ENCODE measurements at regions not wholly inside any gene's neighbourhood (a gene's known extent, or its start where the extent isn't known, plus 50 kb on each side); places are given as distances from the start of the nearest gene placed in this dataset.
"Not testable (repeated sequence)": the region's sequence is repeated elsewhere in the genome, so short reads cannot be mapped to it uniquely, and the experiment has no call there.

GRCh38 chr3:170651260-170651845, 65.5 kb upstream of the SLC7A14 start:
- ChIA-PET CTCF (no interaction called here), POLR2A (no interaction called here)
- DNase-seq, result no peak
- no peak overlapping the region for H3K27ac ChIP-seq (ENCODE audit: low read depth, low read length)
- H3K36me3 Mint-ChIP-seq, result no peaks in the 10 kb centered on the region
- H3K27ac Mint-ChIP-seq, result no peak overlapping the region
- H3K4me1 Mint-ChIP-seq, result no peaks in the 10 kb centered on the region
- no peak overlapping the region for H3K4me3 Mint-ChIP-seq
- H3K27me3 Mint-ChIP-seq, result peaks cover 3 to 28% of the 10 kb centered on the region in 2 donors
- no peaks in the 10 kb centered on the region for H3K4me1 ChIP-seq (ENCODE audit: insufficient read depth, low read length)
- no peaks in the 10 kb centered on the region for H3K27me3 ChIP-seq (ENCODE audit: insufficient read depth, low read length, poor library complexity, severe bottlenecking)
- H3K36me3 ChIP-seq (ENCODE audit: insufficient read depth, low read length), result no peaks in the 10 kb centered on the region
- no peaks in the 10 kb centered on the region for H3K9me3 ChIP-seq (ENCODE audit: low read length)
- peaks cover 0 to 2% (median 0%) of the 10 kb centered on the region in 5 donors for H3K9me3 Mint-ChIP-seq
- no peak overlapping the region for H3K4me3 ChIP-seq (ENCODE audit: low read length)

GRCh38 chr3:170650557-170650956, 64.7 kb upstream of the SLC7A14 start:
- H3K27me3 Mint-ChIP-seq, result peaks cover 3 to 28% of the 10 kb centered on the region in 2 donors
- H3K27ac ChIP-seq (ENCODE audit: low read depth, low read length); H3K4me1 Mint-ChIP-seq; H3K9me3 Mint-ChIP-seq; H3K4me1 ChIP-seq (ENCODE audit: insufficient read depth, low read length); CTCF ChIA-PET; H3K4me3 Mint-ChIP-seq; DNase-seq; H3K27me3 ChIP-seq (ENCODE audit: insufficient read depth, low read length, poor library complexity, severe bottlenecking); POLR2A ChIA-PET; H3K9me3 ChIP-seq (ENCODE audit: low read length); H3K36me3 ChIP-seq (ENCODE audit: insufficient read depth, low read length); H3K4me3 ChIP-seq (ENCODE audit: low read length); H3K27ac Mint-ChIP-seq; H3K36me3 Mint-ChIP-seq: not testable (repeated sequence)

- Histone ChIP-seq H3K27ac (ENCODE audit: low read depth, low read length) (no peak overlapping the region), H3K27me3 (ENCODE audit: insufficient read depth, low read length, poor library complexity, severe bottlenecking) (no peaks in the 10 kb centered on the region), H3K4me1 (ENCODE audit: insufficient read depth, low read length) (no peaks in the 10 kb centered on the region), H3K36me3 (ENCODE audit: insufficient read depth, low read length) (no peaks in the 10 kb centered on the region), H3K4me3 (ENCODE audit: low read length) (no peak overlapping the region), H3K9me3 (ENCODE audit: low read length) (no peaks in the 10 kb centered on the region)
- no peak overlapping the region for H3K27ac Mint-ChIP-seq
- H3K4me3 Mint-ChIP-seq, result no peak overlapping the region
- H3K4me1 Mint-ChIP-seq, result no peaks in the 10 kb centered on the region
- peaks cover 2 to 3% of the 10 kb centered on the region in 2 donors for H3K27me3 Mint-ChIP-seq
- CTCF ChIA-PET, result no interaction called here
- no peak for DNase-seq
- H3K9me3 Mint-ChIP-seq, result peaks cover 0 to 3% (median 2%) of the 10 kb centered on the region in 5 donors
- POLR2A ChIA-PET, result no interaction called here
- H3K36me3 Mint-ChIP-seq, result no peaks in the 10 kb centered on the region
Observed at GRCh38 chr3:170644711-170645110, 58.8 kb upstream of the SLC7A14 start.

GRCh38 chr3:170643831-170644230, 58.0 kb upstream of the SLC7A14 start:
- DNase-seq, result no peak
- Histone ChIP-seq H3K27me3 (ENCODE audit: insufficient read depth, low read length, poor library complexity, severe bottlenecking) (no peaks in the 10 kb centered on the region), H3K4me1 (ENCODE audit: insufficient read depth, low read length) (no peaks in the 10 kb centered on the region), H3K9me3 (ENCODE audit: low read length) (no peaks in the 10 kb centered on the region), H3K4me3 (ENCODE audit: low read length) (no peak overlapping the region), H3K27ac (ENCODE audit: low read depth, low read length) (no peak overlapping the region), H3K36me3 (ENCODE audit: insufficient read depth, low read length) (no peaks in the 10 kb centered on the region)
- no peaks in the 10 kb centered on the region for H3K4me1 Mint-ChIP-seq
- peaks cover 0 to 3% of the 10 kb centered on the region in 2 donors for H3K27me3 Mint-ChIP-seq
- peaks cover 0 to 3% (median 0%) of the 10 kb centered on the region in 5 donors for H3K9me3 Mint-ChIP-seq
- POLR2A ChIA-PET, result no interaction called here
- H3K27ac Mint-ChIP-seq, result no peak overlapping the region
- no peak overlapping the region for H3K4me3 Mint-ChIP-seq
- CTCF ChIA-PET, result no interaction called here
- no peaks in the 10 kb centered on the region for H3K36me3 Mint-ChIP-seq

- CTCF ChIA-PET, result no interaction called here
Observed at GRCh38 chr3:170642882-170643601, 57.2 kb upstream of the SLC7A14 start.

GRCh38 chr3:170641510-170642236, 55.8 kb upstream of the SLC7A14 start:
- Mint-ChIP-seq H3K27ac (no peak overlapping the region), H3K36me3 (no peaks in the 10 kb centered on the region), H3K4me1 (no peaks in the 10 kb centered on the region), H3K4me3 (no peak overlapping the region), H3K27me3 (peaks cover 0 to 7% of the 10 kb centered on the region in 2 donors), H3K9me3 (peaks cover 0 to 3% (median 0%) of the 10 kb centered on the region in 5 donors)
- POLR2A ChIA-PET, result no interaction called here
- no peaks in the 10 kb centered on the region for H3K36me3 ChIP-seq (ENCODE audit: insufficient read depth, low read length)
- no peak overlapping the region for H3K4me3 ChIP-seq (ENCODE audit: low read length)
- no peaks in the 10 kb centered on the region for H3K27me3 ChIP-seq (ENCODE audit: insufficient read depth, low read length, poor library complexity, severe bottlenecking)
- no peak overlapping the region for H3K27ac ChIP-seq (ENCODE audit: low read depth, low read length)
- no peaks in the 10 kb centered on the region for H3K4me1 ChIP-seq (ENCODE audit: insufficient read depth, low read length)
- CTCF ChIA-PET, result no interaction called here
- H3K9me3 ChIP-seq (ENCODE audit: low read length), result no peaks in the 10 kb centered on the region
- no peak for DNase-seq

More at GRCh38 chr3:170642882-170643601, 57.2 kb upstream of the SLC7A14 start:
- no peaks in the 10 kb centered on the region for H3K27me3 ChIP-seq (ENCODE audit: insufficient read depth, low read length, poor library complexity, severe bottlenecking)
- Mint-ChIP-seq H3K27ac (no peak overlapping the region), H3K9me3 (peaks cover 0 to 3% (median 0%) of the 10 kb centered on the region in 5 donors), H3K4me3 (no peak overlapping the region), H3K4me1 (no peaks in the 10 kb centered on the region), H3K27me3 (peaks cover 0 to 3% of the 10 kb centered on the region in 2 donors), H3K36me3 (no peaks in the 10 kb centered on the region)
- no peak overlapping the region for H3K4me3 ChIP-seq (ENCODE audit: low read length)
- POLR2A ChIA-PET, result no interaction called here
- no peaks in the 10 kb centered on the region for H3K4me1 ChIP-seq (ENCODE audit: insufficient read depth, low read length)
- no peak overlapping the region for H3K27ac ChIP-seq (ENCODE audit: low read depth, low read length)
- no peaks in the 10 kb centered on the region for H3K9me3 ChIP-seq (ENCODE audit: low read length)
- no peaks in the 10 kb centered on the region for H3K36me3 ChIP-seq (ENCODE audit: insufficient read depth, low read length)
- DNase-seq, result no peak

- Mint-ChIP-seq H3K27ac (no peak overlapping the region), H3K9me3 (peaks cover 0 to 3% (median 0%) of the 10 kb centered on the region in 5 donors), H3K4me3 (no peak overlapping the region), H3K4me1 (no peaks in the 10 kb centered on the region), H3K36me3 (no peaks in the 10 kb centered on the region), H3K27me3 (peaks cover 0 to 10% of the 10 kb centered on the region in 2 donors)
- Histone ChIP-seq H3K27me3 (ENCODE audit: insufficient read depth, low read length, poor library complexity, severe bottlenecking) (no peaks in the 10 kb centered on the region), H3K36me3 (ENCODE audit: insufficient read depth, low read length) (no peaks in the 10 kb centered on the region), H3K9me3 (ENCODE audit: low read length) (no peaks in the 10 kb centered on the region), H3K4me3 (ENCODE audit: low read length) (no peak overlapping the region), H3K4me1 (ENCODE audit: insufficient read depth, low read length) (no peaks in the 10 kb centered on the region), H3K27ac (ENCODE audit: low read depth, low read length) (no peak overlapping the region)
- POLR2A ChIA-PET, result no interaction called here
- no peak for DNase-seq
- CTCF ChIA-PET, result no interaction called here
Observed at GRCh38 chr3:170640737-170641171, 54.9 kb upstream of the SLC7A14 start.

GRCh38 chr3:170638988-170639387, 53.1 kb upstream of the SLC7A14 start:
- ChIA-PET POLR2A (no interaction called here), CTCF (no interaction called here)
- no peaks in the 10 kb centered on the region for H3K4me1 Mint-ChIP-seq
- H3K4me3 ChIP-seq (ENCODE audit: low read length), result no peak overlapping the region
- H3K36me3 Mint-ChIP-seq, result no peaks in the 10 kb centered on the region
- H3K27ac Mint-ChIP-seq, result no peak overlapping the region
- H3K4me3 Mint-ChIP-seq, result no peak overlapping the region
- no peaks in the 10 kb centered on the region for H3K36me3 ChIP-seq (ENCODE audit: insufficient read depth, low read length)
- DNase-seq, result no peak
- H3K4me1 ChIP-seq (ENCODE audit: insufficient read depth, low read length), result no peaks in the 10 kb centered on the region
- no peaks in the 10 kb centered on the region for H3K9me3 ChIP-seq (ENCODE audit: low read length)
- H3K27me3 ChIP-seq (ENCODE audit: insufficient read depth, low read length, poor library complexity, severe bottlenecking), result no peaks in the 10 kb centered on the region
- peaks cover 6 to 10% of the 10 kb centered on the region in 2 donors for H3K27me3 Mint-ChIP-seq
- H3K9me3 Mint-ChIP-seq, result peaks cover 0 to 3% (median 0%) of the 10 kb centered on the region in 5 donors
- H3K27ac ChIP-seq (ENCODE audit: low read depth, low read length), result no peak overlapping the region
